Activated naive CD4-positive, alpha-beta T cell treated with Interleukin-2 at 50 U/mL for 16 hours (primary cell): ENCODE measurements at regions not wholly inside any gene's neighbourhood (a gene's known extent, or its start where the extent isn't known, plus 50 kb on each side); places are given as distances from the start of the nearest gene placed in this dataset.
"Not testable (repeated sequence)": the region's sequence is repeated elsewhere in the genome, so short reads cannot be mapped to it uniquely, and the experiment has no call there.

Experiments used
- DNase-seq: peaks from one replicate; pipeline ENCODE4 v3.0.0-alpha.2; 2020

- DNase-seq, result no peak
These were observed 456.3 kb upstream of the ISX start for GRCh38 chr22:34609646-34610045.

- no peak for DNase-seq
These were observed 445.8 kb upstream of the ISX start for GRCh38 chr22:34620161-34620560.

- DNase-seq, result no peak
These were observed 445.1 kb upstream of the ISX start for GRCh38 chr22:34620832-34621231.

GRCh38 chr22:34622602-34623001, 443.4 kb upstream of the ISX start:
- DNase-seq, result no peak

DNA sequence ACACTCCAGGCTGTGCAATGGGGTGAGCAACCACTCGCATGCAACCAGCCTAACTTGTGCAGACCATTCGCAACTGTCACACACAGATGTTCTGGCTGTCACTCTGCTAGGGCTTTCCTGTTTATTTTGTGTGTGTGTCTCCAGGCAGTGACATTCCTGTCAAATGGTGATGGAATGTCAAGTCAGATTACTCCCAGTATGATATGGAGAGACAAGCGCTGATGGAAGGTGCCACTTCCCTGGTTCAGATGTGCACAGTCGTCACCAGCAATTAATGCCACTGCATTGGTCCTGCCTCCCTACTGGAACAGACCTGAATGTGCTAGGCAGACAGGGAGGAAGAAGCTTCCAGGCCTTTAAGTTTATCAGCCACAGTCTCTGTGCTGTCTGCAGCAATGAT, 442.4 kb upstream of the ISX start:
- no peak for DNase-seq

DNA sequence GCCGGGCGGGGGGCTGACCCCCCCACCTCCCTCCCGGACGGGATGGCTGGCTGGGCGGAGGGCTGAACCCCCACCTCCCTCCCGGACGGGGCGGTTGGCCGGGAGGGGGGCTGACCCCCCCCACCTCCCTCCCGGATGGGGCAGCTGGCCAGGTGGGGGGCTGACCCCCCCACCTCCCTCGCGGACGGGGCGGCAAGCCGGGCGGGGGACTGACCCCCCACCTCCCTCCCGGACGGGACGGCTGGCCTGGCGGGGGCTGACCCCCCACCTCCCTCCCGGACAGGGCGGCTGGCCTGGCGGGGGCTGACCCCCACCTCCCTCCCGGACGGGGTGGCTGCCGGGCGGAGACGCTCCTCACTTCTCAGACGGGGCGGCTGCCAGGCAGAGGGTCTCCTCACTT, 440.1 kb upstream of the ISX start:
- DNase-seq, result not testable (repeated sequence)

- no peak for DNase-seq
These were observed 427.8 kb upstream of the ISX start for GRCh38 chr22:34638128-34638527.

- DNase-seq, result no peak
These were observed 426.0 kb upstream of the ISX start for GRCh38 chr22:34639911-34640310.

GRCh38 chr22:34645375-34645774, 420.6 kb upstream of the ISX start:
- DNase-seq, result no peak

- no peak for DNase-seq
These were observed 397.0 kb upstream of the ISX start for GRCh38 chr22:34669001-34669400.

- DNase-seq, result not testable (repeated sequence)
These were observed 382.9 kb upstream of the ISX start for GRCh38 chr22:34683031-34683430.

GRCh38 chr22:34684278-34684677, 381.7 kb upstream of the ISX start:
- not testable (repeated sequence) for DNase-seq

GRCh38 chr22:34687116-34687515, 378.8 kb upstream of the ISX start:
- DNase-seq, result no peak

DNA sequence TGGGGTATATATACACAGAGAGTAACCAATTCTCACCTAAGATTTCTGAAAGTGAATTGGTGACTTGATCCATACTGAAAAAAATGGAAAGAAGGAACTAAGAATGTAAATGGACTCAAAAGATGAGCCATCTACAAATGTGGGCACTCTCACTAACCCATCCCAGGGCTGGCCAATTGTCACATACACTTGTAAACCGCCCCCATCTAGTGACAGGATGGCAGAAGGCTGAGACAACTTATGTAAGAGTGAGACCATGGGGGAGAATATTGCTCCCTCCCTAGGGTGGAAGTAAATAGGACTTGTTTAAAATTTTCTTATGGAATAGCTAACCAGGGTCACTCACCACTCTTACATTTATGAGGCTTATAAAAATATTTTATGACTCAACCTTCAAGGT, 377.1 kb upstream of the ISX start:
- no peak for DNase-seq

DNA sequence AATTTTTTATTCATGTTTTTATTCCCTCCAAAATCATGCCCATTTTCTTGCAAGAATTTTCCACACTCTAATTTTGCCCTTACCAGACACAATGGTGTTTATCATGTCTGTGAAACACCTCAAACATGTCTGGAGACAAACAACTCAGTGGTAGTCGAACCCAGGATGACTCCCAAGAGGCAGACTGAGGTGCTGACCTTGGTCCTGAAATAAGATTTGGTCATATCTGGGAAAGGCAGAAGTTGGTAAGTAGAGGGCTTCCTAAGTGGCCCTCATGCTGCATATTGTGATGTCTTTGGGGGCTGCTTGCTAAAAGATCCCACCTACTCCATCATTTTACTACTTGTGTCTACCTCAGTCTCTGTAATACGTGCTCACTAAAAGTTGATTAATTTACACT, 369.4 kb upstream of the ISX start:
- DNase-seq, result no peak

- DNase-seq, result no peak
These were observed 363.7 kb upstream of the ISX start for GRCh38 chr22:34702279-34702678.

DNA sequence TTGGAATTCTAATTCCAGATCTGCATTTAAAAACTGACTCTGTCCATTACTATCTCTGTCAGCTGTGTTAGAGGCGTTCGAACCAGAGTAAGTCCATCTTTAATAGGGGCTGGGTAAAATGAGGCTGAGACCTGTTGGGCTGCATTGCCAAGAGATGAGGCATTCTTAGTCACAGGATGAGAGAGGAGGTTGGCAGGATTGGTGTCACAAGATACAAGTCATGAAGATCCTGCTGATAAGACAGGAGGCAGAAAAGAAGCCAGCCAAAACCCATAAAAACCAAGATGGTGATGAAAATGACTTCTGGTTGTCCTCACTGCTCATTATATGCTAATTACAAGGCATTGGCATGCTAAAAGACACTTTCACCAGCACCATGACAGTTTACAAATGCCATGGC, 356.3 kb upstream of the ISX start:
- DNase-seq, result no peak

DNA sequence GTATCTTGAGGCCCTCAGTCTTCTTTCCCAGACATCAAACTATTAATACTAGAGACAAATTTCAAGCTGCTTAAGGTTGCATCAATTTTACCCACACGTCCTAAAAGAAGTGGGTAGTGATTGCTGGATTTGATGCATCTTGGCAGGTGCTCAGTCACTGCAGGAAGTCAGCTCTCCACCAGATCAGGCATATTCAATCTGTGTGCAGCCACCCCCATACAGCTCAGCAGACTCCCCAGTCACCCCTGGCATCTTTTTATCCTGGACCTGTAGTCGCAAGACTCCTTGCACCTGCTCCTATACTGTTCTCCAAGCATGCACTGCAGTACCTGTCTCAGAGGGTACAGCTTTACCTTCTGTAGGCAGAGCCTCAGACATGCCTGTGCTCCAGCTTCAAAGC, 343.1 kb upstream of the ISX start:
- no peak for DNase-seq

- DNase-seq, result no peak
These were observed 329.9 kb upstream of the ISX start for GRCh38 chr22:34736081-34736480.

DNA sequence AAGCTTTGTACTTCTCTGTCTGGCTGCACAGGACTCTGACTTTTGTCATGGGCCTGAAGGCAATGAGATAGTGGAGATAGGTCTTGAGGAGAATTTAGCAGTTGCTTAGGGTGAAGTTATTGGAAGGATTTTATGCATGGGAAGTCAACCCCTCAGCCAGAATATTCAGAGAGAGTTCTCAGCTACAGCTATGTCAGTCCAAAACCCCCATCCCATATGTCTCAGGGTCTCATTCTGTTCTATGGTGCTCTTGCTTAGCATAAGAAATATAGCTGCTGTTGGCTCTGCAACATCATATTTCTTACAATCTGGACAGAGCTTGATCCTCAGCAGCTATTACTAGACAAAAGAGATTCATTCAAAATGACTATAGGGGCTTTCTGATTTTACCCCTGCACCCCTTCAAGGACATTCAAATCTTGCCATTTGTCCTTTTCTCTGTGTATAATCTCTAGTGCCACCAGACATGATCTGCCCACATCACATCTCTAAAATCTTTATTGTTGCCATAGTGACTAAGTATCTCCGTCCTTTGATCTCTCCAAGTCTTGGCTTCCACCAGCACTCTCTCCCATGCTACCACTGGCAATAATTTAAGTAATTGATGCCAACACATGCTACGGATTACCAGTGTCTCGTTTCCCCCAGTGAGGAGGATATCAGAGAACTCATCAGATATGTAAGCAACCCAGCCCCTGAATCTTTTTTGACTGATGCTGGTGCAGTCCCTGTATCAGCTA, 327.1 kb upstream of the ISX start:
- no peak for DNase-seq

- no peak for DNase-seq
These were observed 322.7 kb upstream of the ISX start for GRCh38 chr22:34743110-34743751.

GRCh38 chr22:34760276-34761008, 305.5 kb upstream of the ISX start:
- no peak for DNase-seq

DNA sequence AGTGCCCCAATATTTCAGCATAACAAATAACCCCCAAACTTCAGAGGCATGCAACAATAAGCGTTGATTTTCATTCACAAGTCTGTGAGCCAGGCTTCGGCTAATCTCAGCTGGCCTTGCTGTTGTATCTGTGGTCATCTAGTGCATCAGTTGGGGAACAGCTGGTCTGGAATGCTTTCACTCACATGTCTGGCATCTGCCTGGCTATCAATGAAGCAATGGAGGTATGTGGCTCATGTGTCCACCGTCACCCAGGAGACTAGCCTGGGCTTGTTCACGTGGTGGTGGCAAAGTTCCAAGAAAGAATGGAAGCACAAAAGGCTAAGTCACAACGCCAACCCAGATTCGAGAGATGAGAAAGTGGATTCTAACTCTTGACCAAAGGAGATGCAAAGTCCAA, 304.8 kb upstream of the ISX start:
- DNase-seq, result no peak

DNA sequence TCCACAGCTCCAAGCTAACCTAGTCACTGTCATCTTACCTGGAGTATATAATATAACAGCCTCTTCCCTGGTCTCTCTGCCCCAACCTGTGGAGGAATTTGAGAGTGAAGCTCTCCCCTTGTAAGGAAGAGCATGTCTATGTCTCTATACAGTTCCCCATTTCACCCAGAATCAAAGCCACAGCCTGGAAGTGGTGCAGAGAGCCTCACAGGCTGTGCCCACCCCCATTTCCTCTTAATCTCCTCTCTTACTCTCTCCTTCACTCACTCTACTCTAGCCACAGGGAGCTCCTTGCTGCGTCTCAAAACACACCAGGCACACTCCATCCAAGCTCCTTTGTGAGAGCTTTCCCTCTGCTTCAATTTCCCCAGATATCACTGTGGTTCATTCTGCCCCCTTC, 302.5 kb upstream of the ISX start:
- no peak for DNase-seq
